ENCODE measurements at regions not wholly inside any gene's neighbourhood (a gene's known extent, or its start where the extent isn't known, plus 50 kb on each side); places are given as distances from the start of the nearest gene placed in this dataset.

GRCh38 chr15:31202953-31203352, 101.4 kb upstream of the TRPM1 start:
- Histone ChIP-seq H2AK5ac (ENCODE audit: low read depth, low read length) (no peak overlapping the region), H3K27ac (ENCODE audit: low read depth, low read length) (no peak overlapping the region), H4K8ac (ENCODE audit: extremely low read depth, insufficient read depth, low read length) (no peak overlapping the region), H4K20me1 (replicated peaks in 1 of 2; ENCODE audit: control insufficient read depth in 1 of 2, insufficient read depth in 2 of 2, low read length in 2 of 2) (no peaks in the 10 kb centered on the region), H3K14ac (ENCODE audit: insufficient read length) (no peak overlapping the region), H3K4me2 (ENCODE audit: insufficient read depth in 1 of 2, low read depth in 2 of 2, low read length in 2 of 2) (no peak overlapping the region), H2BK15ac (ENCODE audit: low read length) (no peak overlapping the region), H4K91ac (replicated peaks; ENCODE audit: insufficient read length, low read length) (no peak overlapping the region), H2AFZ (ENCODE audit: low read length) (no peak overlapping the region), H3K79me1 (ENCODE audit: low read depth, low read length) (no peaks in the 10 kb centered on the region; the same call in 1 of the 2 replicates), H2BK120ac (replicated peaks; ENCODE audit: low read depth, low read length) (no peak overlapping the region), H3K4me3 (ENCODE audit: extremely low read depth in 1 of 4, insufficient read depth in 2 of 4, low read depth in 3 of 4, low read length in 4 of 4) (no peak overlapping the region), H3K9ac (replicated peaks in 1 of 4; ENCODE audit: extremely low read depth in 1 of 4, low read depth in 3 of 4, low read length in 3 of 4) (no peak overlapping the region), H3K79me2 (ENCODE audit: control insufficient read depth in 1 of 2, insufficient read depth in 2 of 2, low read length in 2 of 2) (no peaks in the 10 kb centered on the region), H4K5ac (ENCODE audit: insufficient read length, low read depth, low read length) (no peak overlapping the region), H3K56ac (replicated peaks; ENCODE audit: insufficient read length, low read depth, low read length) (no peak overlapping the region), H3K36me3 (ENCODE audit: control insufficient read depth in 2 of 4, insufficient read depth in 4 of 4, low read length in 3 of 4) (no peaks in the 10 kb centered on the region), H3K4ac (replicated peaks; ENCODE audit: insufficient read length, low read depth, low read length) (no peak overlapping the region), H2BK5ac (ENCODE audit: low read depth, low read length) (no peak overlapping the region), H2BK20ac (ENCODE audit: low read length) (no peak overlapping the region), H2BK12ac (ENCODE audit: low read depth, low read length) (no peak overlapping the region), H3K9me3 (ENCODE audit: insufficient read depth in 2 of 2, low read depth in 1 of 2, low read length in 1 of 2) (0 out of 4 replicates have a peak, but pooled peaks cover 0 to 4% of the 10 kb centered on the region in 2 experiments), H3K18ac (ENCODE audit: extremely low read depth, low read length) (no peak overlapping the region), H3K23me2 (ENCODE audit: low read depth, low read length) (no peaks in the 10 kb centered on the region), H3K27me3 (replicated peaks in 1 of 4; ENCODE audit: control insufficient read depth in 3 of 4, extremely low read depth in 1 of 4, insufficient read depth in 3 of 4, low read length in 3 of 4) (no peaks in the 10 kb centered on the region), H3K4me1 (replicated peaks in 1 of 4; ENCODE audit: control insufficient read depth in 3 of 4, insufficient read depth in 4 of 4, low read length in 3 of 4) (peaks cover 0 to 2% (median 0%) of the 10 kb centered on the region in 4 experiments; a peak in 1 of 7 replicates), H3K23ac (ENCODE audit: insufficient read length) (no peak overlapping the region)
- ChIA-PET POLR2A (ENCODE audit: partially characterized antibody) (no interaction called here), CTCF (ENCODE audit: partially characterized antibody) (interaction anchor here (0.7 to 1.3 kb wide), 4 partner anchors 9 to 272 kb away, joined by 3 read pairs; no protein-coding TSS in a partner anchor)
- FAIRE-seq (no peak), DNase-seq (ENCODE audit: low read depth in 1 of 2, low spot score in 2 of 2) (no peak)
- WGBS, 2 experiments (ENCODE audit: extremely low coverage in 1 of 2, insufficient coverage in 1 of 2, insufficient read length in 1 of 2, insufficient replicate concordance in 2 of 2, low coverage in 1 of 2, low lambda C conversion rate in 2 of 2, missing lambda C conversion rate in 1 of 2) = 87% methylated on average over 8 of the region's 8 CpGs; no CpG with 5 or more reads in 1 of the 2 experiments
- TF ChIP-seq FOSL1 (IDR thresholded peaks at IDR 0.05; ENCODE audit: insufficient read depth, low read depth, low read length) (no peak), CEBPB (IDR thresholded peaks at IDR 0.05; ENCODE audit: low read depth, low read length) (no peak), ATF2 (IDR thresholded peaks at IDR 0.05; ENCODE audit: low read length) (no peak), BACH1 (IDR thresholded peaks at IDR 0.05; ENCODE audit: low read length) (no peak), RFX5 (IDR thresholded peaks at IDR 0.05; ENCODE audit: borderline replicate concordance, low read depth, low read length) (no peak), PHF8 (conservative IDR thresholded peaks at IDR 0.05; ENCODE audit: low read depth, low read length) (no peak), SIN3A (conservative IDR thresholded peaks at IDR 0.05 in 1 of 2, IDR thresholded peaks at IDR 0.05 in 1 of 2; ENCODE audit: low read depth in 1 of 2, low read length in 2 of 2) (no peak), TAF7 (optimal IDR thresholded peaks at IDR 0.05; ENCODE audit: borderline replicate concordance, low read depth, low read length) (no peak), SAP30 (IDR thresholded peaks at IDR 0.05; ENCODE audit: insufficient read depth, insufficient replicate concordance, low read length) (no peak), TCF12 (IDR thresholded peaks at IDR 0.05; ENCODE audit: low read depth, low read length) (no peak), GTF2F1 (IDR thresholded peaks at IDR 0.05; ENCODE audit: borderline replicate concordance, low read depth, low read length) (no peak), ATF3 (IDR thresholded peaks at IDR 0.05; ENCODE audit: insufficient read depth, low read depth, low read length) (no peak)
